Neural cell (in vitro differentiated cells): ENCODE measurements at regions not wholly inside any gene's neighbourhood (a gene's known extent, or its start where the extent isn't known, plus 50 kb on each side); places are given as distances from the start of the nearest gene placed in this dataset.

Source experiments
- H2AFZ ChIP-seq: fragments of 200-600, 300-800 bp; sonication (generic), shearing (Covaris generic); 2 replicates; pipeline ENCODE4 v1.6.0; 2014; ENCODE audit warnings: low read depth, mild to moderate bottlenecking, antibody characterized with exemption, low read length, moderate library complexity
- H3F3A ChIP-seq: fragments of 200-600 bp; shearing (Covaris generic); 2 replicates; pipeline ENCODE4 v1.6.1; 2016; ENCODE audit warnings: mild to moderate bottlenecking, moderate library complexity, mixed read lengths, antibody characterized with exemption, low read length; ENCODE audit not compliant: insufficient read depth, poor library complexity, severe bottlenecking
- H3K27ac ChIP-seq: fragments of 200-600, 300-800 bp; sonication (generic), shearing (Covaris generic); 2 replicates; pipeline ENCODE4 v1.5.1; 2014; ENCODE audit warnings: mild to moderate bottlenecking, low read length, moderate library complexity
- H3K27me3 ChIP-seq: fragments of 300-800, 200-600 bp; sonication (generic), shearing (Covaris generic); 2 replicates; pipeline ENCODE4 v1.6.0; 2014; ENCODE audit warnings: mild to moderate bottlenecking, low read depth, low read length, moderate library complexity; ENCODE audit not compliant: insufficient read depth
- H3K36me3 ChIP-seq: fragments of 300-800, 200-600 bp; sonication (generic), shearing (Covaris generic); 2 replicates; pipeline ENCODE4 v1.5.1; 2014; ENCODE audit warnings: mild to moderate bottlenecking, antibody characterized with exemption, low read length, moderate library complexity; ENCODE audit not compliant: insufficient read depth
- H3K4me2 ChIP-seq: fragments of 300-800, 200-600 bp; sonication (generic), shearing (Covaris generic); 2 replicates; pipeline ENCODE4 v1.6.0; 2014; ENCODE audit warnings: mild to moderate bottlenecking, low read length
- H3K4me3 ChIP-seq: fragments of 300-800, 200-600 bp; sonication (generic), shearing (Covaris generic); 2 replicates; pipeline ENCODE4 v1.5.1; 2014; ENCODE audit warnings: mild to moderate bottlenecking, low read length, moderate library complexity
- H3K79me2 ChIP-seq: fragments of 200-600 bp; shearing (Covaris generic); replicated peaks from 2 replicates; pipeline ENCODE4 v1.6.0; 2014; ENCODE audit warnings: mild to moderate bottlenecking, low read length, moderate library complexity; ENCODE audit not compliant: insufficient read depth
- H3K9ac ChIP-seq: fragments of 300-800, 200-600 bp; sonication (generic), shearing (Covaris generic); 2 replicates; pipeline ENCODE4 v1.6.1; 2016; ENCODE audit warnings: mild to moderate bottlenecking, low read length, mixed read lengths
- H3K9me2 ChIP-seq: fragments of 200-600 bp; shearing (Covaris generic); 2 replicates; pipeline ENCODE4 v1.6.1; 2016; ENCODE audit warnings: mild to moderate bottlenecking, low read length, mixed read lengths; ENCODE audit not compliant: insufficient read depth
- H3K9me3 ChIP-seq: fragments of 200-600, 300-800 bp; sonication (generic), shearing (Covaris generic); 2 replicates; pipeline ENCODE4 v1.6.1; 2016; ENCODE audit warnings: mild to moderate bottlenecking, mixed run types, low read length, moderate library complexity, mixed read lengths
- H4K20me1 ChIP-seq: fragments of 200-600 bp; shearing (Covaris generic); 2 replicates; pipeline ENCODE4 v1.6.1; 2016; ENCODE audit warnings: mild to moderate bottlenecking, mixed run types; ENCODE audit not compliant: insufficient read depth
- EP300 ChIP-seq: fragments of 450-650 bp; conservative IDR thresholded peaks from 2 replicates; pipeline ENCODE4 v1.6.1; 2014; ENCODE audit warnings: antibody characterized with exemption, mild to moderate bottlenecking, moderate library complexity; ENCODE audit not compliant: poor library complexity, severe bottlenecking
- EZH2 ChIP-seq: fragments of 200-600, 300-800 bp; shearing (Covaris generic), sonication (generic); IDR thresholded peaks from 2 replicates; pipeline ENCODE4 v1.6.1; 2014; ENCODE audit warnings: antibody characterized with exemption, low read length, borderline replicate concordance, mild to moderate bottlenecking; ENCODE audit not compliant: insufficient read depth, poor library complexity, severe bottlenecking
- MXI1 ChIP-seq: fragments of 450-650 bp; conservative IDR thresholded peaks from 2 replicates; pipeline ENCODE4 v1.6.1; 2014; ENCODE audit warnings: antibody characterized with exemption, mild to moderate bottlenecking; ENCODE audit not compliant: poor library complexity, severe bottlenecking
- POLR2AphosphoS5 ChIP-seq: IDR thresholded peaks from 2 replicates; pipeline ENCODE4 v1.6.1; 2012
- RAD21 ChIP-seq: fragments of 450-650 bp; conservative IDR thresholded peaks from 2 replicates; pipeline ENCODE4 v1.6.1; 2014; ENCODE audit warnings: antibody characterized with exemption, mild to moderate bottlenecking, moderate library complexity
- SMC3 ChIP-seq: fragments of 450-650 bp; conservative IDR thresholded peaks from 2 replicates; pipeline ENCODE4 v1.6.1; 2014; ENCODE audit warnings: antibody characterized with exemption, mild to moderate bottlenecking, moderate library complexity; ENCODE audit not compliant: poor library complexity
- TAF1 ChIP-seq: IDR thresholded peaks from 2 replicates; pipeline ENCODE4 v1.6.1; 2012; ENCODE audit warnings: low read depth
- TF ChIP-seq, protein P1 (sequence below): fragments of 450-650 bp; IDR thresholded peaks from 2 replicates; pipeline ENCODE4 v1.5.1; 2014; ENCODE audit warnings: antibody characterized with exemption, mild to moderate bottlenecking, moderate library complexity; ENCODE audit not compliant: poor library complexity, severe bottlenecking
- TF ChIP-seq, protein P2 (sequence below): IDR thresholded peaks from 2 replicates; pipeline ENCODE4 v1.6.1; 2012; ENCODE audit warnings: borderline replicate concordance

DNA sequence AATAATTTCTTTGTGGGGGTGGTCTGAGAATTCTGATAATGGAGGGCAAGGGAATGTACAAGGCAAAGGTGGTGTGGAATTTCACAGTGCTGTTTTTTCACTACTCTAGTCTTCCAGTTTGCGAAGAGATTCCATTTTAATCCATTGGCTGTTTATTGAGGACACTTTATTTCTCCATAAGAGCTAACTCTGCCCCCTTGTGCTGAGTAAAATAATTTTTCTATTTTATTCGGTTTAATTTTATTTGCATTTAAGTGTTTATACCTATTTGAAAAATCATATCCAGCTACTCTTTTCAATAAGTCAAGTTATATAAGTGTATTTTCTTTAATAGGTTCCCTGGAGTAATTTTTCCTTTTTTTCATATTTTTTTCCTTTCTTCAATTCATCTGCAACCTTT is 840.1 kb downstream of the TUSC7 start:
- H3K4me2 ChIP-seq = no peak overlapping the region

GRCh38 chr3:117550766-117551165 is 841.2 kb downstream of the TUSC7 start:
- Histone ChIP-seq H3F3A (no peaks in the 10 kb centered on the region), H3K9me3 (no peaks in the 10 kb centered on the region), H3K27me3 (no peaks in the 10 kb centered on the region), H3K27ac (no peak overlapping the region), H4K20me1 (no peaks in the 10 kb centered on the region), H3K9ac (no peak overlapping the region), H3K4me2 (no peak overlapping the region), H3K4me3 (no peak overlapping the region), H3K36me3 (no peaks in the 10 kb centered on the region), H3K79me2 (no peaks in the 10 kb centered on the region), H3K9me2 (no peaks in the 10 kb centered on the region), H2AFZ (no peak overlapping the region)
- TF ChIP-seq, protein P1, sequence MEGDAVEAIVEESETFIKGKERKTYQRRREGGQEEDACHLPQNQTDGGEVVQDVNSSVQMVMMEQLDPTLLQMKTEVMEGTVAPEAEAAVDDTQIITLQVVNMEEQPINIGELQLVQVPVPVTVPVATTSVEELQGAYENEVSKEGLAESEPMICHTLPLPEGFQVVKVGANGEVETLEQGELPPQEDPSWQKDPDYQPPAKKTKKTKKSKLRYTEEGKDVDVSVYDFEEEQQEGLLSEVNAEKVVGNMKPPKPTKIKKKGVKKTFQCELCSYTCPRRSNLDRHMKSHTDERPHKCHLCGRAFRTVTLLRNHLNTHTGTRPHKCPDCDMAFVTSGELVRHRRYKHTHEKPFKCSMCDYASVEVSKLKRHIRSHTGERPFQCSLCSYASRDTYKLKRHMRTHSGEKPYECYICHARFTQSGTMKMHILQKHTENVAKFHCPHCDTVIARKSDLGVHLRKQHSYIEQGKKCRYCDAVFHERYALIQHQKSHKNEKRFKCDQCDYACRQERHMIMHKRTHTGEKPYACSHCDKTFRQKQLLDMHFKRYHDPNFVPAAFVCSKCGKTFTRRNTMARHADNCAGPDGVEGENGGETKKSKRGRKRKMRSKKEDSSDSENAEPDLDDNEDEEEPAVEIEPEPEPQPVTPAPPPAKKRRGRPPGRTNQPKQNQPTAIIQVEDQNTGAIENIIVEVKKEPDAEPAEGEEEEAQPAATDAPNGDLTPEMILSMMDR = no peak
- no peak for TF ChIP-seq SMC3
- no peak for TF ChIP-seq MXI1
- no peak for TF ChIP-seq RAD21
- no peak for TF ChIP-seq EZH2
- TF ChIP-seq, protein P2, sequence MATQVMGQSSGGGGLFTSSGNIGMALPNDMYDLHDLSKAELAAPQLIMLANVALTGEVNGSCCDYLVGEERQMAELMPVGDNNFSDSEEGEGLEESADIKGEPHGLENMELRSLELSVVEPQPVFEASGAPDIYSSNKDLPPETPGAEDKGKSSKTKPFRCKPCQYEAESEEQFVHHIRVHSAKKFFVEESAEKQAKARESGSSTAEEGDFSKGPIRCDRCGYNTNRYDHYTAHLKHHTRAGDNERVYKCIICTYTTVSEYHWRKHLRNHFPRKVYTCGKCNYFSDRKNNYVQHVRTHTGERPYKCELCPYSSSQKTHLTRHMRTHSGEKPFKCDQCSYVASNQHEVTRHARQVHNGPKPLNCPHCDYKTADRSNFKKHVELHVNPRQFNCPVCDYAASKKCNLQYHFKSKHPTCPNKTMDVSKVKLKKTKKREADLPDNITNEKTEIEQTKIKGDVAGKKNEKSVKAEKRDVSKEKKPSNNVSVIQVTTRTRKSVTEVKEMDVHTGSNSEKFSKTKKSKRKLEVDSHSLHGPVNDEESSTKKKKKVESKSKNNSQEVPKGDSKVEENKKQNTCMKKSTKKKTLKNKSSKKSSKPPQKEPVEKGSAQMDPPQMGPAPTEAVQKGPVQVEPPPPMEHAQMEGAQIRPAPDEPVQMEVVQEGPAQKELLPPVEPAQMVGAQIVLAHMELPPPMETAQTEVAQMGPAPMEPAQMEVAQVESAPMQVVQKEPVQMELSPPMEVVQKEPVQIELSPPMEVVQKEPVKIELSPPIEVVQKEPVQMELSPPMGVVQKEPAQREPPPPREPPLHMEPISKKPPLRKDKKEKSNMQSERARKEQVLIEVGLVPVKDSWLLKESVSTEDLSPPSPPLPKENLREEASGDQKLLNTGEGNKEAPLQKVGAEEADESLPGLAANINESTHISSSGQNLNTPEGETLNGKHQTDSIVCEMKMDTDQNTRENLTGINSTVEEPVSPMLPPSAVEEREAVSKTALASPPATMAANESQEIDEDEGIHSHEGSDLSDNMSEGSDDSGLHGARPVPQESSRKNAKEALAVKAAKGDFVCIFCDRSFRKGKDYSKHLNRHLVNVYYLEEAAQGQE = no peak
- TF ChIP-seq EP300 = no peak
- no peak for TF ChIP-seq POLR2AphosphoS5
- TF ChIP-seq TAF1 = no peak

More for the DNA sequence above, 840.1 kb downstream of the TUSC7 start:
- no peaks in the 10 kb centered on the region for H3K79me2 ChIP-seq
- no peak overlapping the region for H3K27ac ChIP-seq
- H3K9me3 ChIP-seq = no peaks in the 10 kb centered on the region
- TF ChIP-seq SMC3 (peak; percentile 39), RAD21 (peak; percentile 34), EZH2 (no peak)
- TF ChIP-seq, protein P1 = peak; percentile 35
- TF ChIP-seq, protein P2 = no peak
- H2AFZ ChIP-seq = no peak overlapping the region
- H4K20me1 ChIP-seq = no peaks in the 10 kb centered on the region
- H3K9ac ChIP-seq = no peak overlapping the region
- H3K27me3 ChIP-seq = no peaks in the 10 kb centered on the region
- no peaks in the 10 kb centered on the region for H3K36me3 ChIP-seq
- H3K9me2 ChIP-seq = no peaks in the 10 kb centered on the region
- no peaks in the 10 kb centered on the region for H3F3A ChIP-seq
- no peak overlapping the region for H3K4me3 ChIP-seq
